ENCODE measurements at regions not wholly inside any gene's neighbourhood (a gene's known extent, or its start where the extent isn't known, plus 50 kb on each side); places are given as distances from the start of the nearest gene placed in this dataset.
A peak's percentile ranks its signal among the peaks of the same experiment; 100 is the strongest.
"Not testable (repeated sequence)": the region's sequence is repeated elsewhere in the genome, so short reads cannot be mapped to it uniquely, and the experiment has no call there.

GRCh38 chr9:61817127-61817705, 627.4 kb downstream of the SPATA31A7 start:
- not testable (repeated sequence) for DNase-seq (ENCODE audit: low read depth)

- DNase-seq (ENCODE audit: low read depth) = peak; percentile 83
Observed at GRCh38 chr9:61853624-61854259, 663.9 kb downstream of the SPATA31A7 start.

- DNase-seq (ENCODE audit: low read depth) = not testable (repeated sequence)
Observed at GRCh38 chr9:61854260-61854640, 664.4 kb downstream of the SPATA31A7 start.

DNA sequence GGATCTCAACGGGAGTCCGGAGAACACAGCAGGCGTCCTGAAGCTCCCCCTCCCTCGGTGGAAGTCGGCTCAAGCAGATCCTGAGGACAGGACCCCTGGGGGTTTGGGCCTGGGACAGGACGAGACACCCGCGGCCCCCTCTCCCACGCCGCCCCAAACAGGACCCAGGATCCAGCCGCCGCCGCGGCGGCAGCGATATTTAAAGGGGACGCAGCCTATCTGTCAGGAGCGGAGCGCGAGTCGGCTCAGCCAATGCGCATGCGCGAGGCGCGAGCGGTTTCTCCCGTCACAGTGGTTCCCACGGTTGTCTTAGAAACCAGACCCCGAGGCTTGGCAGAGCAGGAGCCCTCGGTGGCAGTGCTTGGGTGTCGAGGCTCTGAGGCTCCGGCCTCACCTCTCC, 666.4 kb downstream of the SPATA31A7 start:
- DNase-seq (ENCODE audit: low read depth) = not testable (repeated sequence)

DNA sequence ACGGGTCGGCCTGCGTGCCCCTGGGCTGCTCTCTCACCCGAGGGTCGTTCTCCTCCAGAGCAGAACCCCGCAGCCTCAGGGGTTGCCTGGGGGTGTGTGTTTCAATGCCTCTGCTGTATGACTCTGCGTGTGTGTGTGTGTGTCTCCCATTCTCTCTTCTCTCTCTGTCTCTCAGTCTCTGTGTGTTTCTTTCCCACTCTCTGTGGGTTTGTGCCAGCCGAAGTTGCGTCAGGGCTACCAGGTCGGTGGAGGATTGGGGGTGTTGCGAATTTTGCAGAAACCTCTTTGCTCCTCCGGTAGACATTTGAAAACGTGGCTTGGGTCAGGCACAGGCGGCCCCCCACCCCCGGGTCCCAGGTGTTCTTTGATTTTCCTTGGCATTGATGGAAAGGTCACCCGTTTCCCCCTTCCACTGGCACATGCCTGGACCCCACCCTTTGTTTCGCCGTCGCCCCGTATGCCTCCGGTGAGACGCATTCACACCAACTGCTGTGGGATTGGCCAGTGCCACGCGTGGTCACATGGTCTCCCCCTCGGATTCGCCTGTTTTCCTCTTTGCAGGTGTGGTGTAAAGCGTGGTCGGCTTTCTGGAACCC, 667.1 kb downstream of the SPATA31A7 start:
- DNase-seq (ENCODE audit: low read depth) = not testable (repeated sequence)

GRCh38 chr9:61857709-61858351, 668.0 kb downstream of the SPATA31A7 start:
- DNase-seq (ENCODE audit: low read depth) = not testable (repeated sequence)

GRCh38 chr9:61862431-61862971, 672.7 kb downstream of the SPATA31A7 start:
- peak; percentile 50 for DNase-seq (ENCODE audit: low read depth)

DNA sequence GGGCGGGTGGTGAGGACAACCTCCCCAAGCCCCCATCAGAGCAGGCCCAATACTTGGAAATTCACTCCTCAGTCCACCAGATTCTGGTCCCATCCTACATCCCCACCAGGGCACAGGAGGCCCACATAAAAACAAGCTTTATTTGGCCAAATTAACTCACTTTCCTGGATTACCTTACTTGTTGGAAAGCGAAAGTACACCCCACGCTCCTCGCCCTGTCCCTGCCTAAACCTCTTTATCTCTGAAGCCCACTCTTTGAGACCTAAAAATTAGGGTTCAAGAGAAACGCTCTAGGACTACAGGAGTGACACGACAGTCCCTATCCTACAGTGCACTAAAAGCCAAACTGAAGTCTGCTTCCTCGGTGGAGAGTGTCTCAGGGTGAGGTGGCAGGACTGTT, 674.6 kb downstream of the SPATA31A7 start:
- not testable (repeated sequence) for DNase-seq (ENCODE audit: low read depth)

GRCh38 chr9:61868965-61869364, 679.1 kb downstream of the SPATA31A7 start:
- DNase-seq (ENCODE audit: low read depth) = not testable (repeated sequence)

DNA sequence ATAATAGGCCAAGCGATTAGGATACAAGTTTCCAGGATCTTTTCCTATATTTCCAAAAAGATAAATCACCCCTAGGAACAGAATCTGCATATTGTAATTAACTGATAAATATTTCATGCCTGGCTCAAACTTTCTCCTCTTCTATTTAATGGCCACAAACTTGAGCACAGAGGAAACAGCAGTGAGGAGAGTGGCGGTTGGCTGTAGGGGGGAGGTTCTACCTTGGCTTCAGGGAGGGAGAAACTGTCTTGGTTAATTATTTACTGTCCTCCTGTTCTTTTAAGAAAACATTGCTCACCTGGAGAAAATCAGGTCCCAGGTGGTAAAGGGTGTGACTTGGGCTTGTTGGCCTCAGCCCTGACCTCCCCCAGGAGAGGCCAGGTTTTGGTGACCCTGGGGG, 682.5 kb downstream of the SPATA31A7 start:
- not testable (repeated sequence) for DNase-seq (ENCODE audit: low read depth)

Measured in stimulated activated CD4-positive, alpha-beta T cell treated with anti-CD3 and anti-CD28 coated beads, Interleukin-2, amount 100 ng/mL, for 4 hours (primary cell).